A549 (cell line): ENCODE measurements at regions not wholly inside any gene's neighbourhood (a gene's known extent, or its start where the extent isn't known, plus 50 kb on each side); places are given as distances from the start of the nearest gene placed in this dataset.

ENCODE experiments used
- CHD2 ChIP-seq: fragments of 150-350 bp; IDR thresholded peaks from 2 replicates; pipeline ENCODE4 v1.6.1; 2014; ENCODE audit warnings: low read length; ENCODE audit not compliant: partially characterized antibody
- CTCF ChIP-seq: fragments of >200 bp; sonication (Bioruptor Twin); formaldehyde crosslinking; IDR thresholded peaks from 3 replicates; pipeline ENCODE4 v1.5.1; 2016
- EP300 ChIP-seq, 2 experiments: fragments of >200 bp; sonication (Bioruptor Twin); formaldehyde crosslinking; IDR thresholded peaks; 2 replicates in 1 of 2; 3 replicates in 1 of 2; pipeline ENCODE4 v1.6.1; 2016 to 2017
- HOXA7 ChIP-seq: fragments of 250-450 bp; sonication (Bioruptor Pico); IDR thresholded peaks from 2 replicates; pipeline ENCODE4 v1.5.0; 2020; ENCODE audit warnings: mild to moderate bottlenecking, moderate library complexity
- KDM1A ChIP-seq: fragments of 200-600 bp; sonication (generic); IDR thresholded peaks from 2 replicates; pipeline ENCODE4 v1.6.1; 2016; ENCODE audit warnings: low read depth, mild to moderate bottlenecking
- MAX ChIP-seq: IDR thresholded peaks from 2 replicates; pipeline ENCODE4 v1.6.1; 2012
- MYC ChIP-seq: IDR thresholded peaks from 2 replicates; pipeline ENCODE4 v1.6.1; 2012; ENCODE audit warnings: mild to moderate bottlenecking, inconsistent platforms, low read length, improper control_type of control experiment, borderline replicate concordance
- PHF8 ChIP-seq: fragments of 200-600 bp; sonication (generic); IDR thresholded peaks from 2 replicates; pipeline ENCODE4 v1.6.1; 2016; ENCODE audit warnings: low read depth, mild to moderate bottlenecking, antibody characterized with exemption, moderate library complexity, borderline replicate concordance
- POLR2A ChIP-seq: IDR thresholded peaks from 2 replicates; pipeline ENCODE4 v1.6.1; 2012; ENCODE audit warnings: mild to moderate bottlenecking, low read length
- RAD21 ChIP-seq, 2 experiments: fragments of >200 bp in 1 of 2; sonication (Bioruptor Twin) in 1 of 2; formaldehyde crosslinking in 1 of 2; IDR thresholded peaks in 1 of 2; conservative IDR thresholded peaks in 1 of 2; 2 replicates in 1 of 2; 3 replicates in 1 of 2; pipeline ENCODE4 v1.6.1; 2012 to 2018; ENCODE audit warnings: inconsistent platforms in 1 of 2
- RCOR1 ChIP-seq: fragments of 150-350 bp; IDR thresholded peaks from 2 replicates; pipeline ENCODE4 v1.6.1; 2014; ENCODE audit warnings: antibody characterized with exemption, low read length, low read depth

GRCh38 chr5:106167766-106168165 lies 1503.0 kb downstream of the EFNA5 start:
- no peak for TF ChIP-seq CTCF
- no peak for TF ChIP-seq KDM1A
- TF ChIP-seq HOXA7, result no peak
- TF ChIP-seq MAX, result no peak
- TF ChIP-seq CHD2, result no peak
- no peak for TF ChIP-seq RAD21 (conservative IDR thresholded peaks at IDR 0.05 in 1 of 2, IDR thresholded peaks at IDR 0.05 in 1 of 2)
- TF ChIP-seq RCOR1, result no peak
- TF ChIP-seq EP300 (IDR thresholded peaks at IDR 0.05), result no peak
- no peak for TF ChIP-seq POLR2A
- TF ChIP-seq MYC, result no peak
- no peak for TF ChIP-seq PHF8
